Panc1 (cell line): ENCODE measurements at regions not wholly inside any gene's neighbourhood (a gene's known extent, or its start where the extent isn't known, plus 50 kb on each side); places are given as distances from the start of the nearest gene placed in this dataset.

Source experiments
- CTCF ChIP-seq: fragments of 450-650 bp; IDR thresholded peaks from 2 replicates; pipeline ENCODE4 v1.5.1; 2017; ENCODE audit warnings: mild to moderate bottlenecking
- POLR2AphosphoS5 ChIP-seq: IDR thresholded peaks from 2 replicates; pipeline ENCODE4 v1.6.1; 2012; ENCODE audit warnings: mild to moderate bottlenecking, low read depth, low read length, moderate library complexity
- REST ChIP-seq, 2 experiments: IDR thresholded peaks; 2 replicates each; pipeline ENCODE4 v1.6.1; 2011 to 2012; ENCODE audit warnings: low read depth in 2 of 2, control low read depth in 1 of 2, low read length in 1 of 2, mild to moderate bottlenecking in 1 of 2, moderate library complexity in 1 of 2; ENCODE audit not compliant: insufficient read depth in 1 of 2
- SIN3A ChIP-seq: IDR thresholded peaks from 2 replicates; pipeline ENCODE4 v1.6.1; 2012; ENCODE audit warnings: low read depth, mild to moderate bottlenecking, low read length, moderate library complexity, borderline replicate concordance; ENCODE audit not compliant: insufficient read depth
- TCF7L2 ChIP-seq: IDR thresholded peaks from 2 replicates; pipeline ENCODE4 v1.6.1; 2011; ENCODE audit warnings: mild to moderate bottlenecking, low read depth, low read length, inconsistent platforms

- no peak for TF ChIP-seq CTCF
- TF ChIP-seq SIN3A, result no peak
- TF ChIP-seq POLR2AphosphoS5, result no peak
- no peak for TF ChIP-seq REST (IDR thresholded peaks at IDR 0.05; ENCODE audit: insufficient read depth in 1 of 2, low read depth in 2 of 2, low read length in 1 of 2)
- TF ChIP-seq TCF7L2, result no peak
Measured at GRCh38 chr7:417973-418601, 101.6 kb downstream of the PDGFA start.
